CD4-positive, alpha-beta memory T cell (primary cell): ENCODE measurements at regions not wholly inside any gene's neighbourhood (a gene's known extent, or its start where the extent isn't known, plus 50 kb on each side); places are given as distances from the start of the nearest gene placed in this dataset.
"Not testable (repeated sequence)": the region's sequence is repeated elsewhere in the genome, so short reads cannot be mapped to it uniquely, and the experiment has no call there.

Experiments used
- CTCF ChIA-PET: fragments of 350-600 bp; sonication (Branson Sonifier 250); formaldehyde crosslinking; loops from one replicate; lab custom pipeline; 2021; ENCODE audit warnings: inconsistent platforms; ENCODE audit not compliant: partially characterized antibody; lab: Charles Lee
- POLR2A ChIA-PET: fragments of 350-600 bp; sonication (Branson Sonifier 250); formaldehyde crosslinking; loops from one replicate; lab custom pipeline; 2021; ENCODE audit not compliant: partially characterized antibody; lab: Charles Lee
- DNase-seq, 5 donors: peaks; one replicate each; pipeline versions ENCODE4 v3.0.0 to v3.0.0-alpha.2; 2020 to 2022; ENCODE audit warnings: mixed read lengths in 1 of 5
- H3K27ac ChIP-seq: one replicate; pipeline ENCODE4 v1.7.0; 2013; ENCODE audit warnings: low read depth, low read length
- H3K27me3 ChIP-seq: 2 replicates; pipeline ENCODE4 v1.7.0; 2013; ENCODE audit warnings: mild to moderate bottlenecking, low read length, moderate library complexity; ENCODE audit not compliant: insufficient read depth
- H3K36me3 ChIP-seq: 2 replicates; pipeline ENCODE4 v1.7.0; 2013; ENCODE audit warnings: mild to moderate bottlenecking, low read length, moderate library complexity; ENCODE audit not compliant: insufficient read depth
- H3K4me1 ChIP-seq: 2 replicates; pipeline ENCODE4 v1.7.0; 2013; ENCODE audit warnings: mild to moderate bottlenecking, low read length, moderate library complexity; ENCODE audit not compliant: insufficient read depth
- H3K4me3 ChIP-seq, 2 donors: one replicate each; pipeline ENCODE4 v1.7.0; 2013; ENCODE audit warnings: low read length in 2 of 2, mild to moderate bottlenecking in 1 of 2
- H3K9me3 ChIP-seq, 2 donors: one replicate each; pipeline ENCODE4 v1.7.0; 2013; ENCODE audit warnings: low read length in 2 of 2, control low read depth in 1 of 2; ENCODE audit not compliant: control insufficient read depth in 1 of 2
- H3K27ac Mint-ChIP-seq, 7 donors: one replicate each; pipeline ENCODE4 v1.8.0; 2020 to 2021; ENCODE audit warnings: mixed read lengths in 7 of 7, mild to moderate bottlenecking in 6 of 7, inconsistent platforms in 3 of 7, moderate library complexity in 3 of 7
- H3K27me3 Mint-ChIP-seq, 2 donors: one replicate each; pipeline ENCODE4 v1.8.0; 2020 to 2021; ENCODE audit warnings: mixed read lengths in 2 of 2
- H3K36me3 Mint-ChIP-seq, 2 donors: one replicate each; pipeline ENCODE4 v1.8.0; 2020 to 2021; ENCODE audit warnings: mixed read lengths in 2 of 2, inconsistent platforms in 1 of 2, mild to moderate bottlenecking in 1 of 2
- H3K4me1 Mint-ChIP-seq, 4 donors: one replicate each; pipeline ENCODE4 v1.8.0; 2020 to 2021; ENCODE audit warnings: mixed read lengths in 4 of 4, mild to moderate bottlenecking in 1 of 4
- H3K4me3 Mint-ChIP-seq, 8 donors: one replicate each; pipeline ENCODE4 v1.8.0; 2020 to 2021; ENCODE audit warnings: mixed read lengths in 8 of 8, mild to moderate bottlenecking in 7 of 8, moderate library complexity in 6 of 8, inconsistent platforms in 3 of 8
- H3K9me3 Mint-ChIP-seq, 8 donors: one replicate each; pipeline ENCODE4 v1.8.0; 2020 to 2021; ENCODE audit warnings: mixed read lengths in 8 of 8, mild to moderate bottlenecking in 5 of 8, inconsistent platforms in 3 of 8, moderate library complexity in 1 of 8
- intact Hi-C: fragments of 100-400 bp; cut with micrococcal nuclease; formaldehyde crosslinking; loops from one replicate; pipeline ENCODE4 v1.15.1; 2023

- Histone ChIP-seq H3K4me1 (no peaks in the 10 kb centered on the region), H3K4me3 (no peak overlapping the region), H3K36me3 (no peaks in the 10 kb centered on the region), H3K9me3 (no peaks in the 10 kb centered on the region), H3K27ac (no peak overlapping the region), H3K27me3 (no peaks in the 10 kb centered on the region)
- H3K4me1 Mint-ChIP-seq = no peaks in the 10 kb centered on the region
- no peaks in the 10 kb centered on the region for H3K27me3 Mint-ChIP-seq
- H3K9me3 Mint-ChIP-seq = peaks cover 0 to 2% (median 0%) of the 10 kb centered on the region in 8 donors
- no peak for DNase-seq
- intact Hi-C loops = no loop called here
- no peaks in the 10 kb centered on the region for H3K36me3 Mint-ChIP-seq
- CTCF ChIA-PET = no interaction called here
- no peak overlapping the region for H3K27ac Mint-ChIP-seq
- POLR2A ChIA-PET = no interaction called here
- no peak overlapping the region for H3K4me3 Mint-ChIP-seq
These were observed 503.6 kb upstream of the AMELY start for GRCh38 chrY:7415157-7415633.

- CTCF ChIA-PET = no interaction called here
- peaks cover 0 to 5% (median 0%) of the 10 kb centered on the region in 8 donors for H3K9me3 Mint-ChIP-seq
These were observed 478.5 kb upstream of the AMELY start for GRCh38 chrY:7390056-7390455.

GRCh38 chrY:7382988-7383387 is 471.4 kb upstream of the AMELY start:
- H3K36me3 ChIP-seq = no peaks in the 10 kb centered on the region
- POLR2A ChIA-PET = no interaction called here
- intact Hi-C loops = no loop called here
- H3K4me1 ChIP-seq = no peaks in the 10 kb centered on the region
- Mint-ChIP-seq H3K9me3 (no peaks in the 10 kb centered on the region), H3K4me3 (no peak overlapping the region), H3K4me1 (no peaks in the 10 kb centered on the region), H3K27ac (peak overlapping the region in 1 of 7 donors; percentile 2), H3K27me3 (no peaks in the 10 kb centered on the region), H3K36me3 (peaks cover 0 to 39% of the 10 kb centered on the region in 2 donors)
- CTCF ChIA-PET = no interaction called here
- H3K9me3 ChIP-seq = no peaks in the 10 kb centered on the region
- H3K27ac ChIP-seq = no peak overlapping the region
- no peak overlapping the region for H3K4me3 ChIP-seq
- DNase-seq = no peak
- no peaks in the 10 kb centered on the region for H3K27me3 ChIP-seq

More at GRCh38 chrY:7390056-7390455, 478.5 kb upstream of the AMELY start:
- Histone ChIP-seq H3K9me3 (peaks cover 0 to 17% of the 10 kb centered on the region in 2 donors), H3K36me3 (no peaks in the 10 kb centered on the region), H3K27ac (no peak overlapping the region), H3K27me3 (no peaks in the 10 kb centered on the region), H3K4me1 (no peaks in the 10 kb centered on the region), H3K4me3 (no peak overlapping the region)
- no peak for DNase-seq
- intact Hi-C loops = no loop called here
- Mint-ChIP-seq H3K4me1 (no peaks in the 10 kb centered on the region), H3K27me3 (no peaks in the 10 kb centered on the region), H3K27ac (no peak overlapping the region), H3K4me3 (no peak overlapping the region), H3K36me3 (peaks cover 0 to 24% of the 10 kb centered on the region in 2 donors)
- POLR2A ChIA-PET = no interaction called here

- no peak overlapping the region for H3K4me3 Mint-ChIP-seq
- no peaks in the 10 kb centered on the region for H3K4me1 Mint-ChIP-seq
- H3K27ac Mint-ChIP-seq = peak overlapping the region in 1 of 7 donors; percentile 41
These were observed 465.5 kb upstream of the AMELY start for GRCh38 chrY:7377091-7377490.

GRCh38 chrY:7374485-7374884 is 462.9 kb upstream of the AMELY start:
- H3K4me1 ChIP-seq, POLR2A ChIA-PET, CTCF ChIA-PET, intact Hi-C loops, H3K9me3 ChIP-seq, H3K4me1 Mint-ChIP-seq, H3K27ac ChIP-seq, H3K27me3 ChIP-seq, H3K27me3 Mint-ChIP-seq, H3K4me3 ChIP-seq, H3K4me3 Mint-ChIP-seq, H3K9me3 Mint-ChIP-seq, DNase-seq, H3K27ac Mint-ChIP-seq: not testable (repeated sequence)
- peaks cover 24% of the 10 kb centered on the region for H3K36me3 ChIP-seq
- peaks cover 0 to 48% of the 10 kb centered on the region in 2 donors for H3K36me3 Mint-ChIP-seq

More at GRCh38 chrY:7377091-7377490, 465.5 kb upstream of the AMELY start:
- no peaks in the 10 kb centered on the region for H3K4me1 ChIP-seq
- H3K27ac ChIP-seq = no peak overlapping the region
- H3K9me3 Mint-ChIP-seq = no peaks in the 10 kb centered on the region
- no peaks in the 10 kb centered on the region for H3K9me3 ChIP-seq
- intact Hi-C loops = no loop called here
- no peak for DNase-seq
- H3K36me3 ChIP-seq = peaks cover 20% of the 10 kb centered on the region
- H3K27me3 ChIP-seq = no peaks in the 10 kb centered on the region
- ChIA-PET POLR2A (no interaction called here), CTCF (no interaction called here)
- H3K27me3 Mint-ChIP-seq = no peaks in the 10 kb centered on the region
- H3K4me3 ChIP-seq = no peak overlapping the region
- peaks cover 0 to 46% of the 10 kb centered on the region in 2 donors for H3K36me3 Mint-ChIP-seq

- H3K4me3 ChIP-seq, H3K4me3 Mint-ChIP-seq, H3K27me3 ChIP-seq, H3K4me1 Mint-ChIP-seq, H3K9me3 ChIP-seq, H3K9me3 Mint-ChIP-seq, DNase-seq, H3K27me3 Mint-ChIP-seq, H3K4me1 ChIP-seq, H3K27ac ChIP-seq, intact Hi-C loops, CTCF ChIA-PET, H3K27ac Mint-ChIP-seq, POLR2A ChIA-PET: not testable (repeated sequence)
- peaks cover 0 to 51% of the 10 kb centered on the region in 2 donors for H3K36me3 Mint-ChIP-seq
- H3K36me3 ChIP-seq = peaks cover 18% of the 10 kb centered on the region
These were observed 460.4 kb upstream of the AMELY start for GRCh38 chrY:7371953-7372352.

- H3K9me3 ChIP-seq, H3K4me3 ChIP-seq, H3K27me3 Mint-ChIP-seq, H3K27ac ChIP-seq, H3K4me1 ChIP-seq, DNase-seq, POLR2A ChIA-PET, CTCF ChIA-PET, intact Hi-C loops, H3K4me3 Mint-ChIP-seq, H3K27ac Mint-ChIP-seq, H3K4me1 Mint-ChIP-seq, H3K27me3 ChIP-seq, H3K9me3 Mint-ChIP-seq: not testable (repeated sequence)
- peaks cover 0 to 41% of the 10 kb centered on the region in 2 donors for H3K36me3 Mint-ChIP-seq
- H3K36me3 ChIP-seq = peaks cover 16% of the 10 kb centered on the region
These were observed 459.5 kb upstream of the AMELY start for GRCh38 chrY:7371026-7371425.

- H3K36me3 ChIP-seq = peaks cover 22% of the 10 kb centered on the region
- no peaks in the 10 kb centered on the region for H3K9me3 ChIP-seq
- no peak for DNase-seq
- Mint-ChIP-seq H3K9me3 (no peaks in the 10 kb centered on the region), H3K4me1 (peaks cover 0 to 4% (median 0%) of the 10 kb centered on the region in 4 donors), H3K4me3 (no peak overlapping the region), H3K27me3 (no peaks in the 10 kb centered on the region), H3K36me3 (peaks cover 0 to 63% of the 10 kb centered on the region in 2 donors), H3K27ac (no peak overlapping the region)
- ChIA-PET CTCF (no interaction called here), POLR2A (no interaction called here)
- no peak overlapping the region for H3K27ac ChIP-seq
- H3K4me1 ChIP-seq = no peaks in the 10 kb centered on the region
- intact Hi-C loops = no loop called here
- H3K4me3 ChIP-seq = no peak overlapping the region
- H3K27me3 ChIP-seq = no peaks in the 10 kb centered on the region
These were observed 448.0 kb upstream of the AMELY start for GRCh38 chrY:7359520-7359919.
